Trophoblast cell (in vitro differentiated cells and primary cell): ENCODE measurements at regions not wholly inside any gene's neighbourhood (a gene's known extent, or its start where the extent isn't known, plus 50 kb on each side); places are given as distances from the start of the nearest gene placed in this dataset.

Source experiments
- DNase-seq, 2 donors: peaks; one replicate each; pipeline ENCODE4 v3.0.0-alpha.2; 2016
- H2AFZ ChIP-seq: 2 replicates; pipeline ENCODE4 v1.6.1; 2013; ENCODE audit warnings: low read length, moderate library complexity, mild to moderate bottlenecking; ENCODE audit not compliant: insufficient read depth, poor library complexity
- H2AK5ac ChIP-seq: 2 replicates; pipeline ENCODE4 v1.6.1; 2013; ENCODE audit warnings: mild to moderate bottlenecking, low read length
- H2BK120ac ChIP-seq: 2 replicates; pipeline ENCODE4 v1.6.1; 2013; ENCODE audit warnings: low read length, mild to moderate bottlenecking, moderate library complexity; ENCODE audit not compliant: insufficient read depth, poor library complexity
- H2BK12ac ChIP-seq: 2 replicates; pipeline ENCODE4 v1.6.1; 2013; ENCODE audit warnings: mild to moderate bottlenecking, low read length, moderate library complexity
- H2BK5ac ChIP-seq: 2 replicates; pipeline ENCODE4 v1.6.1; 2013; ENCODE audit warnings: low read length, low read depth, moderate library complexity, mild to moderate bottlenecking; ENCODE audit not compliant: poor library complexity
- H3K14ac ChIP-seq: 2 replicates; pipeline ENCODE4 v1.6.1; 2013; ENCODE audit warnings: mild to moderate bottlenecking, low read length
- H3K18ac ChIP-seq: 2 replicates; pipeline ENCODE4 v1.6.1; 2013; ENCODE audit warnings: mild to moderate bottlenecking, low read length
- H3K23ac ChIP-seq: 2 replicates; pipeline ENCODE4 v1.6.1; 2013; ENCODE audit warnings: low read length
- H3K27ac ChIP-seq: 2 replicates; pipeline ENCODE4 v1.5.1; 2013; ENCODE audit warnings: low read depth, mild to moderate bottlenecking, inconsistent platforms, low read length, moderate library complexity
- H3K27me3 ChIP-seq: 2 replicates; pipeline ENCODE4 v1.6.1; 2013; ENCODE audit warnings: inconsistent platforms, mild to moderate bottlenecking, low read length, moderate library complexity; ENCODE audit not compliant: insufficient read depth
- H3K36me3 ChIP-seq, 2 experiments: 1 replicate in 1 of 2; 2 replicates in 1 of 2; pipeline ENCODE4 v1.6.1; 2013; ENCODE audit warnings: low read length in 2 of 2, mild to moderate bottlenecking in 2 of 2, moderate library complexity in 1 of 2; ENCODE audit not compliant: insufficient read depth in 2 of 2, control insufficient read depth in 1 of 2
- H3K4ac ChIP-seq: 2 replicates; pipeline ENCODE4 v1.6.1; 2013; ENCODE audit warnings: low read depth, mild to moderate bottlenecking, low read length, moderate library complexity
- H3K4me1 ChIP-seq, 2 experiments: 1 replicate in 1 of 2; 2 replicates in 1 of 2; pipeline ENCODE4 v1.6.1; 2013; ENCODE audit warnings: low read length in 2 of 2, mild to moderate bottlenecking in 2 of 2, moderate library complexity in 1 of 2; ENCODE audit not compliant: insufficient read depth in 2 of 2, control insufficient read depth in 1 of 2
- H3K4me2 ChIP-seq: 2 replicates; pipeline ENCODE4 v1.6.1; 2013; ENCODE audit warnings: inconsistent platforms, mild to moderate bottlenecking, low read length, moderate library complexity
- H3K4me3 ChIP-seq: 2 replicates; pipeline ENCODE4 v1.5.1; 2013; ENCODE audit warnings: mild to moderate bottlenecking, low read depth, low read length, inconsistent platforms
- H3K79me1 ChIP-seq: one replicate; pipeline ENCODE4 v1.6.1; 2013; ENCODE audit warnings: low read length
- H3K79me2 ChIP-seq: 2 replicates; pipeline ENCODE4 v1.6.1; 2013; ENCODE audit warnings: low read length, mild to moderate bottlenecking; ENCODE audit not compliant: control insufficient read depth, insufficient read depth, poor library complexity
- H3K9ac ChIP-seq: 2 replicates; pipeline ENCODE4 v1.6.1; 2013; ENCODE audit warnings: mild to moderate bottlenecking, low read length
- H3K9me3 ChIP-seq: 2 replicates; pipeline ENCODE4 v1.6.1; 2013; ENCODE audit warnings: low read depth, mild to moderate bottlenecking, control low read depth, inconsistent platforms, low read length; ENCODE audit not compliant: insufficient read depth
- H4K12ac ChIP-seq: 2 replicates; pipeline ENCODE4 v1.6.1; 2013; ENCODE audit warnings: low read depth, mild to moderate bottlenecking, low read length, moderate library complexity
- H4K8ac ChIP-seq: 2 replicates; pipeline ENCODE4 v1.6.1; 2013; ENCODE audit warnings: low read depth, mild to moderate bottlenecking, low read length, moderate library complexity
- H4K91ac ChIP-seq: one replicate; pipeline ENCODE4 v1.6.1; 2013; ENCODE audit warnings: low read depth, mild to moderate bottlenecking, low read length, moderate library complexity
- WGBS: extraction: QIAGEN DNeasy Blood & Tissue Kit; methylation state at CpG from one replicate; pipeline ENCODE4 v1.1.7; 2013; ENCODE audit warnings: missing lambda C conversion rate; ENCODE audit not compliant: insufficient read length, insufficient coverage; ENCODE audit errors: extremely low coverage; 5-methylcytosine and 5-hydroxymethylcytosine counted together

GRCh38 chr1:2858676-2859075 is 57.2 kb upstream of the TTC34 start:
- H3K4me2 ChIP-seq = no peak overlapping the region
- no peak overlapping the region for H2AK5ac ChIP-seq
- no peak overlapping the region for H3K18ac ChIP-seq
- no peak overlapping the region for H3K4ac ChIP-seq
- no peak overlapping the region for H4K12ac ChIP-seq
- no peaks in the 10 kb centered on the region for H3K36me3 ChIP-seq
- no peak overlapping the region for H3K4me3 ChIP-seq
- no peaks in the 10 kb centered on the region for H3K79me1 ChIP-seq
- H3K79me2 ChIP-seq = no peaks in the 10 kb centered on the region
- no peak overlapping the region for H4K91ac ChIP-seq
- H3K27me3 ChIP-seq = no peaks in the 10 kb centered on the region
- no peak overlapping the region for H3K23ac ChIP-seq
- peak overlapping the region; percentile 18 for H3K9ac ChIP-seq
- WGBS = no CpG with 5 or more reads among the region's 12 CpGs
- DNase-seq = no peak
- no peak overlapping the region for H2BK5ac ChIP-seq
- no peak overlapping the region for H4K8ac ChIP-seq
- peaks cover 66% of the 10 kb centered on the region for H3K9me3 ChIP-seq
- no peak overlapping the region for H2BK12ac ChIP-seq
- no peak overlapping the region for H2AFZ ChIP-seq
- H3K14ac ChIP-seq = no peak overlapping the region
- no peak overlapping the region for H3K27ac ChIP-seq
- H2BK120ac ChIP-seq = no peak overlapping the region
- no peaks in the 10 kb centered on the region for H3K4me1 ChIP-seq

- H3K4me2 ChIP-seq = no peak overlapping the region
- no peaks in the 10 kb centered on the region for H3K36me3 ChIP-seq
- no peak overlapping the region for H2BK12ac ChIP-seq
- H2BK120ac ChIP-seq = no peak overlapping the region
- no peak overlapping the region for H2AFZ ChIP-seq
- DNase-seq = no peak
- no peaks in the 10 kb centered on the region for H3K27me3 ChIP-seq
- no CpG with 5 or more reads among the region's 5 CpGs for WGBS
- no peak overlapping the region for H3K23ac ChIP-seq
- no peaks in the 10 kb centered on the region for H3K4me1 ChIP-seq
- no peak overlapping the region for H2BK5ac ChIP-seq
- no peak overlapping the region for H4K91ac ChIP-seq
- H3K9ac ChIP-seq = no peak overlapping the region
- no peak overlapping the region for H4K8ac ChIP-seq
- no peak overlapping the region for H3K18ac ChIP-seq
- no peak overlapping the region for H3K4ac ChIP-seq
- no peak overlapping the region for H3K4me3 ChIP-seq
- no peak overlapping the region for H4K12ac ChIP-seq
- H3K79me1 ChIP-seq = no peaks in the 10 kb centered on the region
- H3K14ac ChIP-seq = no peak overlapping the region
- no peaks in the 10 kb centered on the region for H3K79me2 ChIP-seq
- H3K27ac ChIP-seq = no peak overlapping the region
- no peak overlapping the region for H2AK5ac ChIP-seq
- peaks cover 60% of the 10 kb centered on the region for H3K9me3 ChIP-seq
Measured at GRCh38 chr1:2859219-2859880, 57.9 kb upstream of the TTC34 start.

GRCh38 chr1:2859881-2860430 is 58.5 kb upstream of the TTC34 start:
- no peak overlapping the region for H2AFZ ChIP-seq
- H3K4me3 ChIP-seq = no peak overlapping the region
- DNase-seq = no peak
- H3K4me1 ChIP-seq = no peaks in the 10 kb centered on the region
- H3K9ac ChIP-seq = no peak overlapping the region
- no peaks in the 10 kb centered on the region for H3K36me3 ChIP-seq
- H3K27ac ChIP-seq = no peak overlapping the region
- H3K27me3 ChIP-seq = no peaks in the 10 kb centered on the region
- H4K91ac ChIP-seq = no peak overlapping the region
- peaks cover 60% of the 10 kb centered on the region for H3K9me3 ChIP-seq
- no peak overlapping the region for H3K18ac ChIP-seq
- H4K12ac ChIP-seq = no peak overlapping the region
- no peak overlapping the region for H2AK5ac ChIP-seq
- H3K23ac ChIP-seq = no peak overlapping the region
- no peak overlapping the region for H3K4ac ChIP-seq
- H2BK5ac ChIP-seq = no peak overlapping the region
- no peak overlapping the region for H3K14ac ChIP-seq
- H3K4me2 ChIP-seq = no peak overlapping the region
- no peaks in the 10 kb centered on the region for H3K79me2 ChIP-seq
- H3K79me1 ChIP-seq = no peaks in the 10 kb centered on the region
- no peak overlapping the region for H2BK120ac ChIP-seq
- no peak overlapping the region for H4K8ac ChIP-seq
- no CpG with 5 or more reads among the region's 12 CpGs for WGBS
- H2BK12ac ChIP-seq = no peak overlapping the region

GRCh38 chr1:2860476-2861142 is 59.1 kb upstream of the TTC34 start:
- Histone ChIP-seq H3K27me3 (no peaks in the 10 kb centered on the region), H3K14ac (no peak overlapping the region), H4K8ac (no peak overlapping the region), H3K4ac (no peak overlapping the region), H3K79me2 (no peaks in the 10 kb centered on the region), H2AFZ (no peak overlapping the region), H3K36me3 (no peaks in the 10 kb centered on the region), H2BK5ac (no peak overlapping the region), H2BK120ac (no peak overlapping the region), H3K4me2 (no peak overlapping the region), H3K23ac (no peak overlapping the region), H3K9ac (no peak overlapping the region), H3K79me1 (no peaks in the 10 kb centered on the region), H3K18ac (no peak overlapping the region), H4K91ac (no peak overlapping the region), H2AK5ac (no peak overlapping the region), H3K9me3 (peaks cover 57% of the 10 kb centered on the region), H3K27ac (no peak overlapping the region), H4K12ac (no peak overlapping the region), H3K4me3 (no peak overlapping the region), H3K4me1 (no peaks in the 10 kb centered on the region), H2BK12ac (no peak overlapping the region)
- no CpG with 5 or more reads among the region's 30 CpGs for WGBS
- no peak for DNase-seq
